ENCODE measurements at regions not wholly inside any gene's neighbourhood (a gene's known extent, or its start where the extent isn't known, plus 50 kb on each side); places are given as distances from the start of the nearest gene placed in this dataset.

- TF ChIP-seq EP300 (IDR thresholded peaks at IDR 0.05) = no peak
- TF ChIP-seq, protein P1, sequence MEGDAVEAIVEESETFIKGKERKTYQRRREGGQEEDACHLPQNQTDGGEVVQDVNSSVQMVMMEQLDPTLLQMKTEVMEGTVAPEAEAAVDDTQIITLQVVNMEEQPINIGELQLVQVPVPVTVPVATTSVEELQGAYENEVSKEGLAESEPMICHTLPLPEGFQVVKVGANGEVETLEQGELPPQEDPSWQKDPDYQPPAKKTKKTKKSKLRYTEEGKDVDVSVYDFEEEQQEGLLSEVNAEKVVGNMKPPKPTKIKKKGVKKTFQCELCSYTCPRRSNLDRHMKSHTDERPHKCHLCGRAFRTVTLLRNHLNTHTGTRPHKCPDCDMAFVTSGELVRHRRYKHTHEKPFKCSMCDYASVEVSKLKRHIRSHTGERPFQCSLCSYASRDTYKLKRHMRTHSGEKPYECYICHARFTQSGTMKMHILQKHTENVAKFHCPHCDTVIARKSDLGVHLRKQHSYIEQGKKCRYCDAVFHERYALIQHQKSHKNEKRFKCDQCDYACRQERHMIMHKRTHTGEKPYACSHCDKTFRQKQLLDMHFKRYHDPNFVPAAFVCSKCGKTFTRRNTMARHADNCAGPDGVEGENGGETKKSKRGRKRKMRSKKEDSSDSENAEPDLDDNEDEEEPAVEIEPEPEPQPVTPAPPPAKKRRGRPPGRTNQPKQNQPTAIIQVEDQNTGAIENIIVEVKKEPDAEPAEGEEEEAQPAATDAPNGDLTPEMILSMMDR (IDR thresholded peaks at IDR 0.05) = no peak
Measured at GRCh38 chr3:74808506-74809275, 194.2 kb upstream of the CNTN3 start.

Data from upper lobe of left lung (tissue), 4 donors.